ENCODE measurements at regions not wholly inside any gene's neighbourhood (a gene's known extent, or its start where the extent isn't known, plus 50 kb on each side); places are given as distances from the start of the nearest gene placed in this dataset.
"Not testable (repeated sequence)": the region's sequence is repeated elsewhere in the genome, so short reads cannot be mapped to it uniquely, and the experiment has no call there.

DNA sequence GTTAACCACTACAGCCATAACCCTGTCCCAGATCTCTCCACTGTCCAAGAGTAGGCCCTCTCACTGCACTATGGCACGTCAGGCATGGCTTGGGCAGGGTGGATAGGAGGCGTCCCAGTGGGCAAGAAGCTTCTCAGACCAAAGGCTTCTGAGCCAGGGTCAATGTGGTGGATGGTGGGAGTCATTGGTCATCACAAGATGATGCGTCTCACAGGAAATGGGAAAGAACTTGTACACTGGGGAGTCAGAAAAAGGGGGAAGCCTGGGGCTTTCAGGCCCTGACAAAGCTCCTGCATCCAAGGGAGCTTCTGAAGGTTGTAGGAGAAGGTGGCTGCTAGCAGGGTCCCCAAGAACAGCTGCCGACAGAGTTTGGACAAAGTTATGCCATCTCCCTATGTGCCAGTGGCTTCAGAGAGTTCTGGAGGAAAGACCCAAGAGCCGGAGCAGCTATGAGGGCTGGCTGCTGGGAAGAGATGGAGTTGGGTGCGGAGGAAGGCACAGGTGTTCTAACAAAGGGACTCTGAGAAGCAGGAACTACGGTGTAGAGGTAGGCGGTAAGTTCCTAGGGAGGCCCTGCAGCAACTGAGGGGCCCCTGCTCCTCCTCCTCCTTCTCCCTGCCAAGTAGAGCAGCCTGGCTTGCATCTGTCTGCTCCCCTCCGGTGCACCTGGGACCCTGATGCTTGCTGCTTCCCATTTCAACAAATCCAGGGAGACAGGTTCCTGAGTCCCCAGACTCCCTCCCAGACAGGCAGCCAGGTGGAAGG, 81.1 kb downstream of the ARL6IP4 start:
- DNase-seq (ENCODE audit: low read depth, low spot score) = no peak

DNA sequence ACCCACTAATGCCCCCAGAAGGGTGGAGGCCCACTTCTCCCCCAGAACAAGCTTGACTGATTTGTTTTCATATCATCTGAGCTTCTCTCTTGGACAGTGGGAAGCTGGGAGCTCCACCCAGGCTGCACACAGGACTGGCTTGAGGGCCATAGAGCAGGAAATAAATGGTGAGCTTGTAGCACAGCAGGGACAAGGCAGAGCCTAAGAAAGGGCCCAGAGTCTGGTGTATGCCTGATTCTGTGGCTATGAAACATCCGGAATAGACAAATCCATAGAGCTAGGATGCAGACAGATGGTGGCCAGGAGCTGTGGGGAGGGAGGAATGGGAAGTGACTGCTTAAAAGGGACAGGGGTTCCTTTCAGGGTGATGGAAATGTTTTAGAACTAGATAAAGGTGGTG, 79.0 kb downstream of the ARL6IP4 start:
- no peak for DNase-seq (ENCODE audit: low read depth, low spot score)

DNA sequence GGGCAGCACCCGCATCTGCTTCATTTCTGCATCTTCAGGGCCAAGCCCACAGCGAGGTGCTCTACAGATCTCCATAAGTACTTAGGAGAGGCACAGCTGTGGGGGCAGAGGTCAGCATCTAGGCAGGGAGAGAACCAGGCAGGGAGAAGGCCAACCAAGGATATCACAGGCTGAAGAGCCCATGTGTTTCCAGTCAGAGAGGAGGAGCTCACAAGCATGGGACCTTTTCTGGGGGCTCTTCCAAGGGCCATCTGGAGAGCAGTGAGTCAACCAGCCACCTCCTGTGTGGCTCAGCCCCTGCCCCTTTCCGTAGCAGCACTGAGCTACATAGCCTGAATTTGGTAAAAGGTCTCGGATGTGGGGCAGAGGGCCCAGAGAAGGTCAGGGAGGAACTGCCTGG, 78.5 kb downstream of the ARL6IP4 start:
- DNase-seq (ENCODE audit: low read depth, low spot score) = peak; percentile 59

DNA sequence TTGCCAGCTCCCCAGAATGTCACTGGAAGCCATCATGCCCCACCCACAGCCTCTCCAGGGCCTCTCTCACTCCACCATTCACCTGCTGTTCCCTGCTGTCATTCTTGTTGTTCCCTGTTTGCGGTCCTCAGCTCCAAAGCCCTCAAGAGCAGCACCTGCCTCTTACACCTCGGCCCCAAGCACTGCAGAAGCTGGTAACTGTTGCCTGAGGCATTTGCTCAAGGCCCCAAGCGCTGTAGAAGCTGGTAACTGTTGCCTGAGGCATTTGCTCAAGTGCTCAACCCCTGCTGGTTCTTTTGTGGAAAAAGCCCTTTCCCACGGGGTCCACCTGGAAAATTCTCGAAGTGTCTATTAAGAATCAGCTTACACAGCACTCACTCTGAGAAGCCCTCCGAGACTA, 78.0 kb downstream of the ARL6IP4 start:
- no peak for DNase-seq (ENCODE audit: low read depth, low spot score)

DNA sequence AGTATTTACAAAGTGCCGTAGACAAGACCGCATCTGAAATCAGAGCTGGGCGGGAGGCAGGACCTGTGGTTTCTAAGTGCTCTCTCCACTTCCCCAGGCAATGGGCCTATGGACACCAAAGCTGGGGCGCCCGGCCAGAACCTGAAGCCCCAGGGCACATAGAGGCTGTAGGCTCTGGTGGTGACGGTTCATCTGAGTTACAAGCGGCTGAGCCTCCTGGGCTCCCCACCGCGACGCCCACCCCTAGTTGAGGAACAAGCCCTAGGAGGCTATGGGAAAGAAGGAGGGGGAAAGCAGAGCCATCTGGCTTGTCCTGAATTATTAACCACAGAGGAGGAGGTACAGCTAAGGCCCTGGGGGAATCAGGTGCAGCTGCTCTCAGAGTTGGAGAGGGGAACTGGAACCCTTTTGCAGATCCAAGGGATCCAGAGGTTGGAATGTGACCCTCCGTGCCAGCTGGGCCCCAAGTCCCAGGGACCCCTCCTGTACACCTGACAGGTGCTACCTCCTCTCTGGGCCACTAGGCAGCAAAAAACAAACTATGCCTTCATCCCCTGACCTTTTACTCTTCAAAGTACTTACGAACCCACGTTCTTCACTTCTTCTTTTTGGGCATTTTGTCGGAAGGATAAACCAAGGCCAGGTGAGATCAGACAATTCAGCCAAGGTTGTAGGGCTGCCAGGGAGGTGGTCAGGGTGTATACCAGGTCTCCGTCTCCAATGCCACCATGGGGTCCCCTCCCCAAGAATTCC, 77.2 kb downstream of the ARL6IP4 start:
- DNase-seq (ENCODE audit: low read depth, low spot score) = no peak

DNA sequence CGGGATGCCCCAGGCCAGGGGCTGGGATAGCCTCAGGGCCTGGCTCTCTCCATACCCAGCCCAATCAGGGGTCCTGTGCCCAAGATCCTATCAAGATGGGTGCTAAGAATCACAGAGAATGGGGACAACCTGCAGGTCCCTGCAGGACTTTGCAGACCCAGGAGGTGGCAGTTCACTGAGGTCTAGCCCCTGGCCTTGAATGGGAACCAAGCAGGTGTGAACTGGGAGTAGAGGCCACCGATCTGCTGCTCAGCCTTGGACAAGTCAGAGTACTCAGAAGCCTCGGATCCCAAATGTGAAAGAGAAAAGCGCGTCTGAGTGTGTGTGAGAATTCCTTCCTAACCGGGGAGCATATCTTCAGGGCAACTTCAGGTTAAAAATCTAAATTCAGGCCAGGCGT, 76.2 kb downstream of the ARL6IP4 start:
- DNase-seq (ENCODE audit: low read depth, low spot score) = no peak

DNA sequence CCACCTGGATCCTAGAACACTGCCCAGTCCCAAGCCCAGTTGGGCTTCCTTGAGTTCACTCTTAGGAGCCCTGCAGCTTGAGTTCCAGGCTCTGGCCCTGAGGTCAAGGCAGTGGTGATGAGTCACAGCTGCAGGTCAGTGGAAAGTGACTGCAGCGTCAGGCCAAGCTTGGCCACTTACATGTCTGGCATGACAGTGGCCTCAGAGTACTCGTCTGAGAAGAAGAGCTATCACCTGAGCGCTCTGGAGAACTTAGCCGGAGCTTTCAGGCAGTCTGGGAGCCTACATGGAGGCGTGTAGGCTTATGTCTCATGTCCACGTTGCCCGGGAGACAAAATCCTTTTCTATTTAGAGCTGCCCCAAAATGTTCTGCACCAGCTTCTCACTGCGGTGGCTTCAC, 75.6 kb downstream of the ARL6IP4 start:
- DNase-seq (ENCODE audit: low read depth, low spot score) = no peak

DNA sequence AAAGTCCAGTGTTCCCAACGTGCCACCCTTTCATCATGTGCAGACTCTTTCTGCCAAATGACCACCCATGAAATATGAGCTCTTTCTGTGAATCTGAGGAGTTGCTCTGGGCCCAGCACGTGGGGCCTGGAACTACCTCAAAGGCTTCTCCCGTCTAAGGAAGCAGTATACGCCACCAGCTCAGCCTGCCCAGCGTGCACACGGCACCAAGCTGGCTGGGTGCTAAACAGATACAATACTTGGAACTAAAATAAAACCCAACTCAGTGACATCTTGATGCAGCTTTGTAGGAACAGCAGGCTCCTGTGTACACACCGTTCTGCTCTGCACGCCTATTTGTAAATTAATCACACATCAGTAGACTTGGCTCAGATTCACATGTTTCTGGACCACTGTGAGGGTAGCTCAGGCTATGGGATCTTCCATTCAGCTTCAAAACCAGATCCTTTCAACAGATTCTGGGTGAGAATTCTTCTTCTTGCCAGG, 74.8 kb downstream of the ARL6IP4 start:
- DNase-seq (ENCODE audit: low read depth, low spot score) = no peak

DNA sequence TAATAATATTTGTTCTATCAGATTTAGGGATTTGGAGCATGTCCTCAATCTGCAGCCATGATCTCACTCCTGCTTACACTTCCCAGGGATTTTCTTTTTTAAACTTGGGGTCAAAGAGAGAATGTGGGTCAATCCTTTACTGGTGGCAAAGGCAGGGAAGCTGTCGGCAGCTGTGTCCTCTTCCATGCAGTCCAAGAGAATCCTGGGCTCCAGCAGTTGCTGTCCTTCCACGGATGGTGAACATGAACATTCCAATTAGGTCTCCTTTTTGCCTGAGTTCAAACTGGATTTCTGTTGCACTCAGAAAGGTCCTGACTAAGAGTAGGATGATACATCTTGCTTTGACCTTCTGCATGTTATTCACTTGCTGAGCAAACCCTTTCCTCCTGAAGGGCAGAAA, 73.9 kb downstream of the ARL6IP4 start:
- no peak for DNase-seq (ENCODE audit: low read depth, low spot score)

DNA sequence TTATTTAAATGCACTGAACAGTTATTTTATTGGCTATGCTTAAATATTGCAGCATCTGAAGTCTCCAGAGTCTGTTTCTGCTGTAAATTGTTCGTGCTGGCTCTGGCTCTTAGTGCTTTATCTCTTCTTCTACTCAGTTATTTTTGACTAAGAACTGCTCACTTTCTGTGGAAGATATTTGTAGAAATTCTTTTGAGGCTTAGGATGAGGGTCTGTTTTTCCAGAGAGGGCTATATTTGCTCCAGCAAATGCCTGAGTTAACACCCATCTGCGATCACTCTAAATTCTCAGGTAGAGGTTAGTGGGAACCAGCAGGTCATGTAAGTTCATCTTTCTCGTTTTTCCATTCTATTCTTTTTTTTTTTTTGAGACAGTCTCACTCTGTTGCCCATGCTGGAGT, 71.1 kb downstream of the ARL6IP4 start:
- no peak for DNase-seq (ENCODE audit: low read depth, low spot score)

DNA sequence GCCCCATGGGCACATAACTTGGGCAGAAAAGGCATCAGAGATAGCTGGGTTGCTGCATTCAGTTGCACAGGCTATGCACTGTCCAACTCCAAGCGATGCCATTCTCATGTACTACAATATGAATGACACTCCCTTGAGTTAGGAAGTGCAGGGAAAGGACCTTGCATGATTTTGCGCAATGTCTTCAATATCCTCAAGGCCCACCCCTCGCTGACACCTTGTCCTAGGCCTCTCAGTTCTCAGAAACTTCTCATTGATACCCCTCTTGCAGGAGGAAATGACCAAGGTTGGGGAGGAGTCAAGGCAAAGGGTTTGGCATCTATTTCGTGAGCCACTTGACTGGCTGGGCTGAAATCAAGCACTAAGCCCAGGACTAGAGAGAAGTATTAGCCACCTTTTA, 70.4 kb downstream of the ARL6IP4 start:
- no peak for DNase-seq (ENCODE audit: low read depth, low spot score)

DNA sequence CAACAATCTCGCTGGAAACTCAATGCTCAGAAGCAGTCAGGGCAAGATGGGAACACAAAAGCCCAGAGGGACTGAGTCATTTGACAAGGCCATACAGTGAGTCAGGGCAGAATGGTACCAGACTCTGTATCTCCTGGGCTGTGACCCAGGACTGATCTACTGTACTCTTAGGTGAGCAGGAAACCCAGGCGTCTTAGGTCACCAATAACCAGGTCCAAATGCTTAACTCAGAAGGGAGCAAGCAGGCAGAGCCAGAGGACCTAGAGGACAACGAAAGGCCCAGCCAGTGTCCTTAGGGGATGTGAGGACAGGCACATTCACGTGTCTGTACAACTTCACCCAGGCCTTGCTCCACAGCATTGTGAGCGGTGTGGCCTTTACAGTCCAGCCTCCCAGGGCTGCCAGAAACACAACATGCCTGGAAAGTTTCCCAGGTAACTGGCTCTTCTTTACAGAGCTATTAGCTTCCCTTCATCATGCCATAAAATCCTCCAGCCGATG, 69.9 kb downstream of the ARL6IP4 start:
- no peak for DNase-seq (ENCODE audit: low read depth, low spot score)

DNA sequence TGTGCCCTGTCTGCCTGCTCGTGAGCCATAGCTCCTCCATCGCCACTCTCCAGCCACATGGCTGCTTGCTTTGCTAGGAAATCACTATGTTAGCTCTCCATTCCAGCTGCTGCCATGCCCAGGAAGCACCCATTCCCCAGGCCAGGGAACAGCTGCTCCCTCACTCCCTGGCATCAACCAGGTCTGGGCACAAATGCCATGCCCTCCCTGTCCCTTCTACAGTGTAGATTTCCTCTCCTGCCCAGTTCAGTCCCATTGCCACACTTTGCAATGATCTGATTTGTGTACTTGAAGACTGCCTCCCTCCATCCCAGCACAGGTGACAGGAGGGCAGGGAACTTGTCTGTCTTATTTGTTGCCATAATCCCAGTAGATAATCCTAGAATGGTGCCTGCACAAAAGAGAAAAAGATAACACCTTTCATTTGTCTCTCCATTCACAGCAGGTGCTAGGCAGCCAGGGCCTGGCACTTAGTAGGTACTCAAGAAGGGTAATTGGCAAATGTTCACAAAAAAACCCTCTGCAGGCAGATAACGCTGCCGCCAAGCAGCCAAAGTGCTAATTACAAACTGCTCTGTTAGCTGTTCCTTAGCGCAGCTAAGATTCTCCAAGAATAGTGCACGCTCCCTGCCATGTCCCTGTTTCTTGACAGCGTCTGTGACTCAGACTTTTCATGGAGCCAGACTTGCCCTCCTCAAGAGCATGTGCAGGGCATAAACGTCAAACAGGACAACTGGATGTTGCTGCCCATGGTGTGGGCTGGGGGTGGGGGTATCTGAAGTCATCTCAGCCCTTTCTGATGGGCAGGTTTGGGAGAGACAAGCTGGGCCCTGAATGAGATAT, 69.1 kb downstream of the ARL6IP4 start:
- DNase-seq (ENCODE audit: low read depth, low spot score) = no peak

DNA sequence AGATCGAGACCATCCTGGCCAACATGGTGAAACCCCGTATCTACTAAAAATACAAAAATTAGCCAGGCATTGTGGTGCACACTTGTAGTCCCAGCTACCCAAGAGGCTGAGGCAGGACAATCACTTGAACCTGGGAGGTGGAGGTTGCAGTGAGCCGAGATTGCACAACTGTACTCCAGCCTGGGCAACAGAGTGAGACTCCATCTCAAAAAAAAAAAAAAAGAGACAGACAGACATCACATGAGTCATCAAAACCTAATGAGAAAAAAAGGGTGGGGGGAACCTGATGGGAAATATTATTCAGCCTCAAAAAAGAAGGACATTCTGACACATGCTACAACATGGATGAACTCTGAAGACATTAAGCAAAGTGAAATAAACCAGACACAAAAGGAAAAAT, 67.4 kb downstream of the ARL6IP4 start:
- DNase-seq (ENCODE audit: low read depth, low spot score) = not testable (repeated sequence)

DNA sequence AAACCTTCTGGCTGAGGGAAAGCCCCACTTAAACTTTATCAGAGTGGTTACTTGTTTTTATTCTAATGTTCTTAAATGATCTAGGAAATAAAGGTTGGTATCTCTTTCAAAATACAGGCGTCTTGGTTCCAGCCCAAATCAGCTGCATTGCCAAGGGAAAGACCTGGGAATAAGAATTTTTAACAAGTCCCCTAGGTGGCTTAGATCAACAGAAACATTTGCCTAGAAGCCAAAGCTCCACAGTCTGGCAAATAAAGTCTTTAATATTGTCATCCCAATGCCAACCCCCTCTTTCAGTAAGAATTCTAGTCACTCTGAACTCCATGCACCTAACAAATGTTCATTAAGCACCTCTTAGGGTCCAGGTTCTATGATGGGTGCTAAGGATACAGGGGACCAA, 66.8 kb downstream of the ARL6IP4 start:
- no peak for DNase-seq (ENCODE audit: low read depth, low spot score)

DNA sequence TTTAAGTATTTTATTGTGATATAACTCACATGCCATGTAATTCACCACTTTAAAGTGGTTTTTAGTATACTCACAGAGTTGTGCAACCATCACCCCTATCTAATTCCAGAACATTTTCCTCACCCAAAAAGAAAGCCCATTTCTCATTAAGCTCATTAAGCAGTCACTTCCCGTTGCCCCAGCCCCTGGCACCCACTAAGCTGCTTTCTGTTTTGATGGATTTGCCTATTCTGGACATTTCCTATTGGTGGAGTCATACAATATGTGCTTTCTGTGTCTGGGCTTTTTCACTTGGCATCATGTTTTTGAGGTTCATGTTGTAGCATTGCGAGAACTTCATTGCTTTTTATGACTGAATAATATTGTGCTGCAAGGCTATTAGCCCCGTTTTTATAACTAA, 66.0 kb downstream of the ARL6IP4 start:
- DNase-seq (ENCODE audit: low read depth, low spot score) = no peak

DNA sequence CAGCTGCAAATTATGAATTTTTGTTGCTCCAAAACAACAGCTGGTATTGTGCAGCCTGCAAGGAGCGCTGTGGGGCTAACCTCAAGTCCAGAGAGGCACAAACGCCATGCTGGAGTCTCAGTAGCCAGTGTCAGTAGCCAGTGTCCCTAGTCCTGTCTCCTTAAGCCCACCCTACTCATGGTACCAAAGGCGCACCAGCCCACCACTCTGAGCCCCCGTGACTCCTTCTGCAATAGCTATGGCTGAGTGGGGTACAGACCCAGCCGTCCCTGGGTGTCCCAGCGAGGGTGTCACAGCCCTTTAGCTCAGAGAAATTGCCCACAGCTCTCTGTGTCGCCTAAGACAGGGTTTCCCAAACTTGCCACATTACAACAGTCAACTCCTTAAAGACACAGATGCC, 65.2 kb downstream of the ARL6IP4 start:
- no peak for DNase-seq (ENCODE audit: low read depth, low spot score)

DNA sequence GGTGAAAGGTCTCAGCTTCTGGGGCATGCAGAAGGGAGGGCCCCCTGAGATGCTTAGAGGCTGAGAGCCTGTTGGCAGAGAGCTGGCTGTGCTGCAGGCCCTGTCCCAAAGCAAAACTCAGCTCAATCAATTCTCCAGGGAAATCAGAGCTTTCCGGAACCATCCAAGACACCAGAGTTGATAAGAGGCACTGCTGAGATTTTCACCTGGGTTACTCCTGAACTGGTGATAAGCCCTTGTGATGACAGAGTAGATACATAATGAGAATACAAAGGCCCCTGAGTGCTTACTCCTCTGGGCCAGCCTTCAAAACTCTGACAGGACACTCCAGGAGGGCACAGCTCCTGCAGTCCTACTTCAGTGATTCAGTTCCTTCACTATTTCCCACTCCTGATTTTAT, 63.9 kb downstream of the ARL6IP4 start:
- DNase-seq (ENCODE audit: low read depth, low spot score) = no peak

DNA sequence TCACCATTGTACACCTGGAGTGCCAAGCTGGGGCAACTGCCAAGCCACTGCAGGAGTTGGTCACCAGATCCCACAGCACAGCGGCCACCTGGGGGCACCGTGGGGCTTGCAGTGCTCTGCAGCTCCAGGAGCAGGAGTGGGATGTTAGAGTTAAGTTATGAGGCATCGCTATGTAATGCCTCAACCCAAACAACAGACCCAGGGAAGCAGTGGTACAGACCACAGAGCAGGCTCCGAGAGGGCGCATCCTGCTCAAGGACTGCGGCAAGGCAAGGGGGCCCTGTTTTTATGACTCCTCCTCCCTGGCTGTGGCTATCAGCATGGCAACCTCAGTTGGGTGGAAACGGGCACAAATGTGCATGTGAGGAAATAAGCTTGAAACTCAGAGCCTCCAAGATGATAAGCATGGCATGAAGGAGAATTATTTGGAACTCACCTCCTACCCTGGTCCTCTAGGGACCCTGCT, 63.1 kb downstream of the ARL6IP4 start:
- peak; percentile 43 for DNase-seq (ENCODE audit: low read depth, low spot score)

DNA sequence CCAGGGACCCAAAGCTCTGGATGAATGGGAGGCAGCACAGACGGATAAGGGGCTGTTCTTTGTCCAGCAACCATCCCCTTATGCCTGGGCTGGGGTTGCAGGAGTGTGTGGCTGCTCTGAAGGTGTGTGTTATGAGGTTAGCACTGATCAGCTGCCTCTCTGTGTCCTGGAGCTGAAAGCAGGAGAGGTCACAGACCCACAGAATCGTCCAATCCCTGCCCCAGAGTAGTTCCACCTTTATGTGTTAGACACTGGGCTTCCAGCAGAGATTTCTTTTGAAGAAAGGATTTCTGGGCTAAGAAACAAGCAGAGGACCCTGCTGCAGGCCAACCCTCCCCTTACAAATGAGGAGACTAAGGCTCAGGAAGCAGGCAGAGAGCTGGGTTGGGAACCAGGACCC, 62.4 kb downstream of the ARL6IP4 start:
- no peak for DNase-seq (ENCODE audit: low read depth, low spot score)

DNA sequence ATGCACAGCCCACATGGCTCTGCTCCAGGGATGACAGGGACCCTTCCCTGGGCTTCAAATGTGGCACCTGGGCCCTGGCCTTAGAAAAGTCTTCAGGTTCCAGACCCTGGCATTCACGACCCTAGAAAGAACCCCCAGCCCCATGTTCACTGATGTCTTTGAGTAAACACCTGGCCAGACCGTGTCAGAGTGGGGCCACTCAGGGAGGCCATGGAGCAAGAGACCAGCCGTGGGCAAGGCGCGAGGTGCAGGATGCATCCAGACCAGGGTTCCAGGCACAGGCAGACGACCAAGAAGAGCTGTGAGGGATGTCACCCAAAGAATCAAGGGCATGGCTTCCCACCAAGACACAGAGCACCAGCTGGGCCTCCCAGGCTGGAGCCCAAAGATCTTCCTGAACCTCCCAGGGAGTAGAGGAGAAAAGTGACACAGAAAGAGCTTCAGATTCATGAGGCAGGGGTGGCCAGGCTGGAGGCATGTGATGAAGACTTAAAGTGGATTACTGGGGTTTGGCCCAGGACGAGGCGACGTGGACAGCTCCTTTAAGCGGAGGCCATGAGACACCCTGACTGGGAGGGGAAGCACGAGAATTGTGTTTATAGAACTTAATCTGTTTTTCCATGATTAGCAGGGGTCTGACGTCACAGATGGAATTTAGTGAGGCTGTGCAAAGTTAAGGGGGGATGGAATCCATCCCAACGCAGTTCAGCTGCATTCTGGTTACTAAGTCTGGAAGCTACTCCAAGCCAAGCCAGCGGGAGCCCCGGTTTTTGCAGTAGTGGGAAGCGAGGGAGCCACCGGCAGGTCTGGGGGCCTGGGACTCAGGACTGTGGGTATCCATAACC, 61.6 kb downstream of the ARL6IP4 start:
- DNase-seq (ENCODE audit: low read depth, low spot score) = peak; percentile 53

Measured in brain pericyte (primary cell).